PC-3 (cell line): ENCODE measurements at regions not wholly inside any gene's neighbourhood (a gene's known extent, or its start where the extent isn't known, plus 50 kb on each side); places are given as distances from the start of the nearest gene placed in this dataset.

Source experiments
- ATAC-seq: fragments of 200-7000 bp; cut with Tn5 transposase; 2 replicates; pipeline ENCODE4 v1.9.1; 2020; ENCODE audit warnings: mild to moderate bottlenecking, moderate library complexity
- BruUV-seq: library from RNA; stranded (reverse); fragments of 400-500 nt; replicated peaks from 2 replicates; lab custom pipeline; 2021; lab: Mats Ljungman, UMichigan
- CTCF ChIA-PET: fragments of 300-600 bp; sonication (Branson Sonifier 250); formaldehyde crosslinking; loops from one replicate; lab custom pipeline; 2022; ENCODE audit warnings: antibody characterized with exemption; lab: Charles Lee
- POLR2A ChIA-PET: fragments of 300-600 bp; sonication (Branson Sonifier 250); formaldehyde crosslinking; loops from one replicate; lab custom pipeline; 2022; ENCODE audit warnings: antibody characterized with exemption; ENCODE audit not compliant: unreplicated experiment; lab: Charles Lee
- DNase-seq: peaks from one replicate; pipeline ENCODE4 v3.0.0-alpha.2; 2015
- H2AFZ ChIP-seq: fragments of 300-600 bp; sonication (generic); 2 replicates; pipeline ENCODE4 v1.6.0; 2016; ENCODE audit warnings: antibody characterized with exemption, low read length
- H3F3A ChIP-seq: fragments of 300-600 bp; sonication (generic); one replicate; pipeline ENCODE4 v1.6.0; 2017; ENCODE audit warnings: antibody characterized with exemption, low read length, control low read depth, mild to moderate bottlenecking; ENCODE audit not compliant: unreplicated experiment
- H3K27ac ChIP-seq: fragments of 300-600 bp; sonication (generic); 2 replicates; pipeline ENCODE4 v1.5.1; 2016; ENCODE audit warnings: mild to moderate bottlenecking, low read length
- H3K27me3 ChIP-seq: fragments of 300-600 bp; sonication (generic); 2 replicates; pipeline ENCODE4 v1.6.1; 2016; ENCODE audit warnings: low read length, mixed read lengths
- H3K36me3 ChIP-seq: fragments of 300-600 bp; sonication (generic); 2 replicates; pipeline ENCODE4 v1.6.1; 2016; ENCODE audit warnings: low read depth, mixed run types, low read length, mixed read lengths
- H3K4me1 ChIP-seq: fragments of 300-600 bp; sonication (generic); 2 replicates; pipeline ENCODE4 v1.5.1; 2016; ENCODE audit warnings: low read length; ENCODE audit not compliant: insufficient read depth
- H3K4me2 ChIP-seq: fragments of 300-600 bp; sonication (generic); 2 replicates; pipeline ENCODE4 v1.6.0; 2016; ENCODE audit warnings: low read length
- H3K4me3 ChIP-seq: fragments of 300-600 bp; sonication (generic); 2 replicates; pipeline ENCODE4 v1.5.1; 2016; ENCODE audit warnings: mild to moderate bottlenecking, low read length, mixed read lengths
- H3K79me2 ChIP-seq: fragments of 300-600 bp; sonication (generic); 2 replicates; pipeline ENCODE4 v1.6.1; 2017; ENCODE audit warnings: low read length, mixed read lengths
- H3K9ac ChIP-seq: fragments of 300-600 bp; sonication (generic); 2 replicates; pipeline ENCODE4 v1.6.0; 2016; ENCODE audit warnings: mild to moderate bottlenecking, low read length
- H3K9me2 ChIP-seq: fragments of 300-600 bp; sonication (generic); replicated peaks from 2 replicates; pipeline ENCODE4 v1.6.1; 2016; ENCODE audit warnings: mixed run types, low read length, mixed read lengths
- H3K9me3 ChIP-seq: fragments of 300-600 bp; sonication (generic); 2 replicates; pipeline ENCODE4 v1.6.1; 2016; ENCODE audit warnings: low read length, mixed read lengths
- H4K20me1 ChIP-seq: fragments of 300-600 bp; sonication (generic); 2 replicates; pipeline ENCODE4 v1.6.1; 2016; ENCODE audit warnings: low read length, mixed read lengths
- EZH2 ChIP-seq: fragments of 300-600 bp; sonication (generic); IDR thresholded peaks from one replicate; pipeline ENCODE4 v1.6.1; 2017; ENCODE audit warnings: antibody characterized with exemption, mild to moderate bottlenecking, low read length; ENCODE audit not compliant: unreplicated experiment
- EZH2phosphoT487 ChIP-seq: fragments of 300-600 bp; sonication (generic); IDR thresholded peaks from 2 replicates; pipeline ENCODE4 v1.6.1; 2018; ENCODE audit warnings: mild to moderate bottlenecking, antibody characterized with exemption, low read length, borderline replicate concordance
- intact Hi-C: fragments of 100-400 bp; cut with micrococcal nuclease; formaldehyde crosslinking; loops from 2 replicates; pipeline ENCODE4 v1.9.0; 2023
- TF ChIP-seq, protein P1 (sequence below): fragments of 300-600 bp; sonication (generic); conservative IDR thresholded peaks from 2 replicates; pipeline ENCODE4 v1.5.1; 2017; ENCODE audit warnings: antibody characterized with exemption, low read depth, mild to moderate bottlenecking, low read length

DNA sequence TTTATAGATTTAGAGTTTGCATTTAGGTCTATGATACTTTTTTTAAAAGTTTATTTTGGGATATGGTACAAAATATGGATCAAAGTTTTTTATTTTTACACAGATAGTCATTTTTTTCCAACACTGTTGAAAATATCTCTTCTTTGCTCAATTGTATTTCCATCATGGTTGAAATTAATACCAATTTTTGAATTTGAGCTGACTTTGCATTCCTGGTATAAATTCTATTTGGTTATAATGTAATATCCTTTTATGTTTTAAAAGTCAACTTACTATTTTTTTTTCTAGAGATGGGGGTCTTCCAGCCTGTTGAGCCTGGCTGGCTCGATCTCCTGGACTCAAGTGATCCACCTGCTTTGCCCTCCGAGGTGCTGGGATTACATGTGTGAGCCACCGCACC is 620.1 kb downstream of the OLFM4 start:
- Histone ChIP-seq H3K9ac (no peak overlapping the region), H3K9me2 (no peaks in the 10 kb centered on the region), H3K9me3 (no peaks in the 10 kb centered on the region), H3K27ac (no peak overlapping the region), H2AFZ (no peak overlapping the region), H3F3A (no peaks in the 10 kb centered on the region), H3K4me1 (no peaks in the 10 kb centered on the region), H3K36me3 (no peaks in the 10 kb centered on the region), H3K4me3 (no peak overlapping the region), H3K79me2 (no peaks in the 10 kb centered on the region), H3K4me2 (no peak overlapping the region), H3K27me3 (no peaks in the 10 kb centered on the region), H4K20me1 (no peaks in the 10 kb centered on the region)
- no TSS peak for BruUV-seq
- DNase-seq (no peak), ATAC-seq (no peak)
- ChIA-PET CTCF (no interaction called here), POLR2A (no interaction called here)
- intact Hi-C loops: no loop called here
- TF ChIP-seq, protein P1, sequence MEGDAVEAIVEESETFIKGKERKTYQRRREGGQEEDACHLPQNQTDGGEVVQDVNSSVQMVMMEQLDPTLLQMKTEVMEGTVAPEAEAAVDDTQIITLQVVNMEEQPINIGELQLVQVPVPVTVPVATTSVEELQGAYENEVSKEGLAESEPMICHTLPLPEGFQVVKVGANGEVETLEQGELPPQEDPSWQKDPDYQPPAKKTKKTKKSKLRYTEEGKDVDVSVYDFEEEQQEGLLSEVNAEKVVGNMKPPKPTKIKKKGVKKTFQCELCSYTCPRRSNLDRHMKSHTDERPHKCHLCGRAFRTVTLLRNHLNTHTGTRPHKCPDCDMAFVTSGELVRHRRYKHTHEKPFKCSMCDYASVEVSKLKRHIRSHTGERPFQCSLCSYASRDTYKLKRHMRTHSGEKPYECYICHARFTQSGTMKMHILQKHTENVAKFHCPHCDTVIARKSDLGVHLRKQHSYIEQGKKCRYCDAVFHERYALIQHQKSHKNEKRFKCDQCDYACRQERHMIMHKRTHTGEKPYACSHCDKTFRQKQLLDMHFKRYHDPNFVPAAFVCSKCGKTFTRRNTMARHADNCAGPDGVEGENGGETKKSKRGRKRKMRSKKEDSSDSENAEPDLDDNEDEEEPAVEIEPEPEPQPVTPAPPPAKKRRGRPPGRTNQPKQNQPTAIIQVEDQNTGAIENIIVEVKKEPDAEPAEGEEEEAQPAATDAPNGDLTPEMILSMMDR: no peak
- no peak for TF ChIP-seq EZH2phosphoT487
- TF ChIP-seq EZH2: no peak

DNA sequence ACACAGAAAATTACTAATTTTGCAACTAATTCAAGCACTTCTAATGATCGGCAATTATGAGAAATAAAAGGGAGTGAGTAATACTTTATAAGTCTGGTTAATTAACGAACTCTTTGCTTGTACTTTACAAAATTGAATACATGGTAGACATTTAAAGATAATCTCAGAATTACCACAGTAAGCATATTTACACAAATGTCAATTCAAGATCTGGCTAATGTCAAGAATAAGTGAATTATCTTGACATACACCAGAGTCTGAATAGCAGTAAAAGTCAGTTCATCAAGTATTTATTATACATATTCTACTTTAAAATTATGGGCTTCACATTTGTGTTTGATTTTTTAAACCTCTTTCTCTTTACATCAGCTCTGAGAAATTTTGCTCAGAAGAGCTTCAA is 643.4 kb downstream of the OLFM4 start:
- H3K4me3 ChIP-seq: no peak overlapping the region
- TF ChIP-seq, protein P1: no peak
- ChIA-PET POLR2A (no interaction called here), CTCF (no interaction called here)
- no peak overlapping the region for H3K4me2 ChIP-seq
- H3K9ac ChIP-seq: no peak overlapping the region
- H3K36me3 ChIP-seq: no peaks in the 10 kb centered on the region
- intact Hi-C loops: no loop called here
- no peaks in the 10 kb centered on the region for H3K9me2 ChIP-seq
- H3K27me3 ChIP-seq: no peaks in the 10 kb centered on the region
- DNase-seq: no peak
- no peak for ATAC-seq
- no peak overlapping the region for H2AFZ ChIP-seq
- no peaks in the 10 kb centered on the region for H3K9me3 ChIP-seq
- H3K4me1 ChIP-seq: no peaks in the 10 kb centered on the region
- no peaks in the 10 kb centered on the region for H3F3A ChIP-seq
- no peaks in the 10 kb centered on the region for H4K20me1 ChIP-seq
- no TSS peak for BruUV-seq
- H3K79me2 ChIP-seq: no peaks in the 10 kb centered on the region
- no peak overlapping the region for H3K27ac ChIP-seq

DNA sequence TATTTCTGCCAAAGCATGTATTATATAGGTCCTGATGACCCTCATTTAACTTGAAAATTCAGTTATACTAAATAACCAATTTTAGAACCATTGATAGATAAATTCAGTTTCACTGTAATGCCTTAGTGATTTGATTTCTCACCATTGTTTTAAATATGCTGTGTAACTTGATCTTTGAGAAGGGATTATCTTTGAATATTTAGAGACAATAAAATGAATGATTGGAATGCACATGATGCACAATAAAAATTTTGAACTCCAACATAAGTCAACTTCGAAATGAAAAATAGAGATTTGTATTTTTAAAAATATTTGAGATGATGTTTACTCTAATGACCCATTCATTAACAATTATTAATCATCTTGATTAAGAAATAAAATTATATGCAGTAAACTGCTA is 654.5 kb downstream of the OLFM4 start:
- ChIA-PET POLR2A (no interaction called here), CTCF (no interaction called here)
- Histone ChIP-seq H3F3A (no peaks in the 10 kb centered on the region), H3K9ac (no peak overlapping the region), H3K79me2 (no peaks in the 10 kb centered on the region), H4K20me1 (no peaks in the 10 kb centered on the region), H3K27me3 (no peaks in the 10 kb centered on the region), H3K36me3 (no peaks in the 10 kb centered on the region), H3K4me2 (no peak overlapping the region), H3K9me2 (no peaks in the 10 kb centered on the region), H2AFZ (no peak overlapping the region), H3K4me3 (no peak overlapping the region), H3K27ac (no peak overlapping the region), H3K9me3 (no peaks in the 10 kb centered on the region), H3K4me1 (no peaks in the 10 kb centered on the region)
- TF ChIP-seq EZH2phosphoT487 (no peak), EZH2 (no peak)
- TF ChIP-seq, protein P1: no peak
- no TSS peak for BruUV-seq
- DNase-seq (no peak), ATAC-seq (no peak)
- intact Hi-C loops: no loop called here
